GM12873 (cell line): ENCODE measurements at regions not wholly inside any gene's neighbourhood (a gene's known extent, or its start where the extent isn't known, plus 50 kb on each side); places are given as distances from the start of the nearest gene placed in this dataset.

ENCODE experiments used
- TF ChIP-seq, protein P1 (sequence below): IDR thresholded peaks from 2 replicates; pipeline ENCODE4 v1.5.1; 2012; ENCODE audit warnings: low read depth, mild to moderate bottlenecking, moderate library complexity, low read length, control low read depth; ENCODE audit not compliant: insufficient read depth; ENCODE audit errors: missing control alignments

DNA sequence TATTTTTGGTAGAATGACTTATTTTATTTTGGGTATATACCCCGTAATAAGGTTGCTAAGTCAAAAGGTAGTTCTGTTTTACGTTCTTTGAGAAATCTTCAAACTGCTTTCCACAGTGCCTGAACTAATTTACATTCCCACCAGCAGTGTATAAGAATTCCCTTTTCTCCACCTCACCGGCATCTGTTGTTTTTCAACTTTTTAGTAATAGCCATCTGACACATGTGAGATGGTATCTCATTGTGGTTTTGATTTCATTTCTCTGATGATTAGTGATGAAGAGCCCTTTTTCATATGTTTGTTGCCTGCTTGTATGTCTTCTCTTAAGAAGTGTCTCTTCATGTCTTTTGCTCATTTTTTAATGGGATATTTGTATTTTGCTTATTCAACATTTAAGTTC is 215.2 kb upstream of the TFPI start:
- TF ChIP-seq, protein P1, sequence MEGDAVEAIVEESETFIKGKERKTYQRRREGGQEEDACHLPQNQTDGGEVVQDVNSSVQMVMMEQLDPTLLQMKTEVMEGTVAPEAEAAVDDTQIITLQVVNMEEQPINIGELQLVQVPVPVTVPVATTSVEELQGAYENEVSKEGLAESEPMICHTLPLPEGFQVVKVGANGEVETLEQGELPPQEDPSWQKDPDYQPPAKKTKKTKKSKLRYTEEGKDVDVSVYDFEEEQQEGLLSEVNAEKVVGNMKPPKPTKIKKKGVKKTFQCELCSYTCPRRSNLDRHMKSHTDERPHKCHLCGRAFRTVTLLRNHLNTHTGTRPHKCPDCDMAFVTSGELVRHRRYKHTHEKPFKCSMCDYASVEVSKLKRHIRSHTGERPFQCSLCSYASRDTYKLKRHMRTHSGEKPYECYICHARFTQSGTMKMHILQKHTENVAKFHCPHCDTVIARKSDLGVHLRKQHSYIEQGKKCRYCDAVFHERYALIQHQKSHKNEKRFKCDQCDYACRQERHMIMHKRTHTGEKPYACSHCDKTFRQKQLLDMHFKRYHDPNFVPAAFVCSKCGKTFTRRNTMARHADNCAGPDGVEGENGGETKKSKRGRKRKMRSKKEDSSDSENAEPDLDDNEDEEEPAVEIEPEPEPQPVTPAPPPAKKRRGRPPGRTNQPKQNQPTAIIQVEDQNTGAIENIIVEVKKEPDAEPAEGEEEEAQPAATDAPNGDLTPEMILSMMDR: no peak

DNA sequence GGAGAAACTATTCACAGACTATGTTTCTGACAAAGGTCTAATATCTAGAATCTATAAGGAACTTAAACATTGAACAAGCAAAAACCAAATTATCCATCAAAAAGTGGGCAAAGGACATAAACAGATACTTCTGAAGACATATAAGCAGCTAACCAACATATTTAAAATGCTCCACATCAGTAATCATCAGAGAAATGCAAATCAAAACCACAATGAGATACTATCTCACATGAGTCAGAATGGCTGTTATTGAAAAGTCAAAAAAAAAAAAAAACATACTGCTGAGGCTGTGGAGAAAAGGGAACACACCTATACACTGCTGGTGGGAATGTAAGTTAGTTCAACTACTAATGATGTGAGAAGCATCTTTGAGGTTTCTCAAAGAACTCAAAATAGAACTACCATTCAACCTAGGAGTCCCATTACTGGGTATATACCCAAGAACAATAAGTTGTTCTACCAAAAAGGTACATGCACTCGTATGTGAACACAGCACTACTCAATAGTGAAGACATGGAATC is 220.4 kb upstream of the TFPI start:
- TF ChIP-seq, protein P1: no peak

DNA sequence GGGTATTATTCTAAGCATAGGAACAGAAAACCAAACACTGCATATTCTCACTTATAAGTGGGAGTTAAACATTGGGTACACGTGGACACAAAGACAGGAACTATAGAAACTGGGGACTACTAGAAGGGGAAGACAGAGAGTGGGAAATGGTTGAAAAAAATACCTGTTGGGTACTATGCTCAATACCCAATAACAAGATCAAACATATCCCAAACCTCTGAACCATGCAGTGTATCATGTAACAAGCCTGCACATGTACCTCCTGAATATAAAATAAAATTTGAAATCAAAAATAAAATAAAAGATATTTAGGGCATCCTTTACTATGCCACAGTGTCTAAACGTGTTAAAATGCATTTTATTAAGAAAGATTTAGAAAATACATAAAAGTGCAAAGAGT is 221.0 kb upstream of the TFPI start:
- TF ChIP-seq, protein P1: no peak

DNA sequence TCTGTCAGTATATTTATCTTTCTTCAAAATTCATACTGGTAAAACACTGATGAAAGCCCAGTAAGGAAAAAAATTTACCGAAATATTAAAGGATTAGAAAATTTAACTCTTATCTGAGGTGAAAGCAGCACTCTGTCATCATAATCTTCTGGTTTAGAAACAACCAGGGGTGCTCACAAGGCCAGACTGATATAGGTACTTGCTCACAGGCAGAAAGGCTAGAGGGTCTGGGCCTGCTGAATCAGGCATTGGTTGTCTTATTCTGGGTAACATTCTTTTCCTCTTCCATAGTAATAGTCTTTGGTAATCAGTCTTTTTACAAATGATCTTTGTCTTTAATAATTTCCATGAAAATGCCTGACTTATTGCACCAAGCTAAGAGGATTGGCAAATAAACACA is 221.4 kb upstream of the TFPI start:
- TF ChIP-seq, protein P1: no peak

DNA sequence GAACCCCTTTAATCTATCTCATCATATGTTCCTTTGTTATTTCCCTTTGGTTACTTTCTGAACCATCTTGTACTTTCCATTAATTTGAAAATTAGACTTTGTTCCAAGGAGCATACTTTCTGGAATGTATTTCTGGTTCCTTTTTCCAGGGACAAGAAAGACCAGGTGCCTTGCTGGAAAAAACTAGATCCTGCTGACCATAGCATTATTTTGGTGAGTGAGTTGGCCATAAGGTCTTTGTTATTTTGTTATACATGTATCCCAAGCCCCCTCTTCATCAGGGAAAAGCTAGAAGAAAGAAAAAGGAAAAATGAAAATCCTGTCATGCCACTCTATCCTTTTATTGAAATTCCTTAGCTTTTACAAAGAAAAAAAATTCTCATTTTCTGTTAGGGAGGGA is 228.1 kb upstream of the TFPI start:
- TF ChIP-seq, protein P1: no peak

DNA sequence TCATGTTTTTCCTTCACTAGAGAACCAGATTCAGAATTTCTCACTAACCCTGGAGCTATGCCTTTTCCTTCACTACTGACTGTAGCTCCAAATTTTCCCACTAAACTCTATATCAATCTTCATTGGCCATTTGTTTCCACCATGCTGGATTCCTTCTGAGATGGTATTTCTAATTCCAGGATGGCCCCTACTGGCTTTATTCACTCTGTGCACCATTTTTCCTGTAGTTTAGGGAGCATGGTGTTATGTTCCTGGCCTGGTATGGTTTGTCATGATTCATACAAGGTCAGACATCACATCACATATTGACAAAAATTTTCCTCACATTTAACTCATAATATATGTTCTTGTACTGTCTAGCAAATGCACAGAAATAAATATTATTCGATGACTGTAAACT is 229.2 kb upstream of the TFPI start:
- TF ChIP-seq, protein P1: no peak

DNA sequence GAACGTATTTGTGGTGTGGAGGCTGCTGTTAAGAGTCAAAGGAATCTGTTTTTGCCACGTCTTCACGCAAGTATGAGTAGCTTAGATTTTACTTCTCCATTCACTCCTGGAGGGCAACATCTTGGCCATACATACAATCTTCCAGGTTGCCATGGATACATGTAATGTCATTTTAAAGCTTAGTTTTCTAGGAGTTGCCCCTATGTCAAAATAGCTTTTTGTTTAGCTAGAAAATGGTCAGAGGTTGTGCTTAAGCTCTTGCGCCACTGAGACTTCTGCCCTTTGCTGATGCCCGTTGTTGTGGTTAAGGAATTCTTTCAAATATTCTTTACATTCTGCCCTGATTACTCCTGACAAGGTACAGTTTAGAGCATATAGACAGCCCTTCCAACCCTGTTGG is 245.4 kb upstream of the TFPI start:
- TF ChIP-seq, protein P1: no peak
